ENCODE measurements at regions not wholly inside any gene's neighbourhood (a gene's known extent, or its start where the extent isn't known, plus 50 kb on each side); places are given as distances from the start of the nearest gene placed in this dataset.

DNA sequence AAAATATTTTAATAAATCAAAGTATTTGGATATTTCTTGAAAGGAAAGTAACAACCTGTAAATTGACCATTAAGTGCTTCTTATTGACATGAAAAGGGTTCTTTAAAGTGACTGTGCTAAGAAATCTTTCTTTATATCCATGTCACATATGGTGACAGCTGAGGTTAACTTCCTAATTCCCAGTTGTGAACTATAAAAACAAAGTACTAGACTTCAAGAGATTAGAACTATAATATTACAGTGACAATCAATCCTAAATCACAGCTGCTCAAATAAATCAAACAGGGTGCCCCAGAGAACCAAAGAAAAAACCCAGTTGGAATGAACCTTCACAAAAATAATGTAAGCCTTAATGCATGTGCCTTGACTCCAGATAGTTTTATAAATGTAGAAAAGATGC lies 332.6 kb upstream of the PDE4D start:
- no peaks in the 10 kb centered on the region for H3K9me3 ChIP-seq (replicated peaks; ENCODE audit: control insufficient read depth, insufficient read depth, low read length)
- no peaks in the 10 kb centered on the region for H3K9me1 ChIP-seq (replicated peaks; ENCODE audit: control insufficient read depth, extremely low read depth, insufficient read depth, low read length)
- H3K4me1 ChIP-seq (ENCODE audit: control insufficient read depth, extremely low read depth, insufficient read depth, low read length) = no peaks in the 10 kb centered on the region
- dilution Hi-C loops (cut with MboI; ENCODE audit: extremely low pct_ligation_motif_present, low sequenced_read_pairs) = no loop called here
- no peak for DNase-seq (ENCODE audit: low read depth, low spot score)
- intact Hi-C loops (cut with micrococcal nuclease) = no loop called here
- no peaks in the 10 kb centered on the region for H4K20me1 ChIP-seq (replicated peaks; ENCODE audit: control insufficient read depth, extremely low read depth, insufficient read depth, low read length)
- FAIRE-seq = no peak
- TF ChIP-seq FOS (IDR thresholded peaks at IDR 0.05; ENCODE audit: borderline replicate concordance, insufficient read depth, low read length) (no peak), CTCF (IDR thresholded peaks at IDR 0.05; ENCODE audit: extremely low read depth in 1 of 2, insufficient read depth in 1 of 2, low read depth in 1 of 2, low read length in 2 of 2) (no peak), MYC (IDR thresholded peaks at IDR 0.05; ENCODE audit: low read depth, low read length) (no peak), EZH2 (IDR thresholded peaks at IDR 0.05; ENCODE audit: borderline replicate concordance, low read depth, low read length, severe bottlenecking) (no peak), GATA2 (IDR thresholded peaks at IDR 0.05; ENCODE audit: insufficient read depth, insufficient read length, low read depth, low read length) (no peak), JUN (IDR thresholded peaks at IDR 0.05; ENCODE audit: borderline replicate concordance, insufficient read depth, insufficient read length, low read depth) (no peak), POLR2AphosphoS5 (IDR thresholded peaks at IDR 0.05; ENCODE audit: insufficient read depth, low read depth, low read length) (no peak), POLR2A (IDR thresholded peaks at IDR 0.05; ENCODE audit: low read depth, low read length) (no peak)
- TF ChIP-seq, protein P1, sequence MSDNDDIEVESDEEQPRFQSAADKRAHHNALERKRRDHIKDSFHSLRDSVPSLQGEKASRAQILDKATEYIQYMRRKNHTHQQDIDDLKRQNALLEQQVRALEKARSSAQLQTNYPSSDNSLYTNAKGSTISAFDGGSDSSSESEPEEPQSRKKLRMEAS (IDR thresholded peaks at IDR 0.05; ENCODE audit: insufficient read depth, insufficient read length) = no peak
- H3K79me2 ChIP-seq (ENCODE audit: control insufficient read depth, insufficient read depth, low read length) = no peaks in the 10 kb centered on the region
- BruUV-seq (replicated peaks) = no TSS peak
- H3K4me2 ChIP-seq (ENCODE audit: insufficient read depth, low read length) = no peak overlapping the region
- H3K9ac ChIP-seq (replicated peaks; ENCODE audit: extremely low read depth, insufficient read depth, low read length) = no peak overlapping the region
- no peak overlapping the region for H3K27ac ChIP-seq (ENCODE audit: insufficient read depth, low read depth, low read length)
- H3K27me3 ChIP-seq (ENCODE audit: control insufficient read depth in 2 of 2, insufficient read depth in 2 of 2, low read length in 2 of 2) = peaks cover 2 to 3% of the 10 kb centered on the region in 2 experiments
- H3K36me3 ChIP-seq (ENCODE audit: control insufficient read depth in 2 of 2, extremely low read depth in 1 of 2, insufficient read depth in 2 of 2, low read length in 2 of 2) = no peaks in the 10 kb centered on the region
- ChIA-PET POLR2A (no interaction called here), CTCF (no interaction called here)
- no peak overlapping the region for H3K4me3 ChIP-seq (replicated peaks in 1 of 3; ENCODE audit: insufficient read depth in 1 of 3, low read depth in 1 of 3, low read length in 3 of 3)
- no peak overlapping the region for H2AFZ ChIP-seq (ENCODE audit: low read depth, low read length)

Measured in endothelial cell of umbilical vein (primary cell).